BJ (cell line): ENCODE measurements at regions not wholly inside any gene's neighbourhood (a gene's known extent, or its start where the extent isn't known, plus 50 kb on each side); places are given as distances from the start of the nearest gene placed in this dataset.

Experiments used
- CTCF ChIA-PET: fragments of 350-600 bp; formaldehyde crosslinking; extraction: SDS; loops from one replicate; lab custom pipeline; 2021; ENCODE audit warnings: antibody characterized with exemption, inconsistent platforms; lab: Yijun Ruan, JAX
- POLR2A ChIA-PET: fragments of 300-600 bp; sonication (Branson Sonifier 250); formaldehyde crosslinking; extraction: SDS; loops from one replicate; lab custom pipeline; 2021; ENCODE audit warnings: antibody characterized with exemption; lab: Charles Lee
- DNase-seq: peaks from one replicate; pipeline ENCODE4 v3.0.0-alpha.2; 2011; ENCODE audit warnings: low read depth
- H3K27me3 ChIP-seq: 2 replicates; pipeline ENCODE4 v1.6.0; 2011; ENCODE audit warnings: low read length; ENCODE audit not compliant: control insufficient read depth, insufficient read depth
- H3K36me3 ChIP-seq: 2 replicates; pipeline ENCODE4 v1.5.1; 2011; ENCODE audit warnings: low read length; ENCODE audit not compliant: control insufficient read depth, insufficient read depth
- H3K4me3 ChIP-seq: 2 replicates; pipeline ENCODE4 v1.5.1; 2011; ENCODE audit warnings: low read depth, mild to moderate bottlenecking, control low read depth, low read length
- CTCF ChIP-seq: IDR thresholded peaks from 2 replicates; pipeline ENCODE4 v1.5.1; 2011; ENCODE audit warnings: low read depth, mild to moderate bottlenecking, control low read depth, inconsistent platforms, low read length, moderate library complexity; ENCODE audit not compliant: insufficient read depth

DNA sequence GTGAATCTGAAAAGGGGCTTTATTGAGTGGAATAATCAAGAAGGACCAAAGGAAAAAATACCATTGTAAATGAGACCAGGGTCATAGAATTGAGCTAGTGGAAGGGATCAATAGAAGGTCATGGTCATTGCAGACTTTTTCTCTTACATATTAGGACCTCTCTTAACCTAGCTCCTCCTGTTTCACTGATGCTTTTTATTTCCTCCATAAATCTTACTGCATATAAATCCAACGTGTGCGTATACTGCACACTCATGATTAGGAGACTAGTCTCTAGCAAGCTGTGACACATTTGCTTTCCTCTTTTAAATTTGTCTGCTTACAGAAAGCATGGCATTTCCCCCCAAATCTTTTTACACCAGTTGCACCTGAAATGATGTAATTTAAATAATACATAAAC is 179.6 kb upstream of the B3GALT2 start:
- no peak for DNase-seq
- H3K36me3 ChIP-seq: no peaks in the 10 kb centered on the region
- no peak overlapping the region for H3K4me3 ChIP-seq
- ChIA-PET CTCF (interaction anchor here (1.2 kb wide), 1 partner anchor 17 kb away, joined by 3 read pairs; no protein-coding TSS in a partner anchor), POLR2A (no interaction called here)
- no peaks in the 10 kb centered on the region for H3K27me3 ChIP-seq
- TF ChIP-seq CTCF: no peak

- no peak for TF ChIP-seq CTCF
- H3K36me3 ChIP-seq: no peaks in the 10 kb centered on the region
- DNase-seq: no peak
- no peak overlapping the region for H3K4me3 ChIP-seq
- ChIA-PET POLR2A (no interaction called here), CTCF (interaction anchor here (0.9 kb wide), 1 partner anchor 22 kb away, joined by 3 read pairs; no protein-coding TSS in a partner anchor)
- H3K27me3 ChIP-seq: no peaks in the 10 kb centered on the region
These were observed 173.2 kb upstream of the B3GALT2 start for GRCh38 chr1:193359631-193360030.

GRCh38 chr1:193358419-193358818 is 172.0 kb upstream of the B3GALT2 start:
- ChIA-PET CTCF (no interaction called here), POLR2A (no interaction called here)
- H3K4me3 ChIP-seq: no peak overlapping the region
- no peaks in the 10 kb centered on the region for H3K36me3 ChIP-seq
- no peak for DNase-seq
- H3K27me3 ChIP-seq: no peaks in the 10 kb centered on the region
- no peak for TF ChIP-seq CTCF

- POLR2A ChIA-PET: no interaction called here
- Histone ChIP-seq H3K4me3 (no peak overlapping the region), H3K36me3 (no peaks in the 10 kb centered on the region), H3K27me3 (no peaks in the 10 kb centered on the region)
- CTCF ChIA-PET: no interaction called here
- no peak for DNase-seq
- TF ChIP-seq CTCF: no peak
These were observed 169.8 kb upstream of the B3GALT2 start for GRCh38 chr1:193356249-193356648.

- TF ChIP-seq CTCF: no peak
- Histone ChIP-seq H3K36me3 (no peaks in the 10 kb centered on the region), H3K27me3 (no peaks in the 10 kb centered on the region), H3K4me3 (no peak overlapping the region)
- ChIA-PET CTCF (no interaction called here), POLR2A (no interaction called here)
- no peak for DNase-seq
These were observed 169.2 kb upstream of the B3GALT2 start for GRCh38 chr1:193355626-193356025.
